Left kidney (tissue), 1 donor: ENCODE measurements at regions not wholly inside any gene's neighbourhood (a gene's known extent, or its start where the extent isn't known, plus 50 kb on each side); places are given as distances from the start of the nearest gene placed in this dataset.
"Not testable (repeated sequence)": the region's sequence is repeated elsewhere in the genome, so short reads cannot be mapped to it uniquely, and the experiment has no call there.

Experiments
- DNase-seq: peaks from one replicate; pipeline ENCODE4 v3.0.0-alpha.2; 2013

DNA sequence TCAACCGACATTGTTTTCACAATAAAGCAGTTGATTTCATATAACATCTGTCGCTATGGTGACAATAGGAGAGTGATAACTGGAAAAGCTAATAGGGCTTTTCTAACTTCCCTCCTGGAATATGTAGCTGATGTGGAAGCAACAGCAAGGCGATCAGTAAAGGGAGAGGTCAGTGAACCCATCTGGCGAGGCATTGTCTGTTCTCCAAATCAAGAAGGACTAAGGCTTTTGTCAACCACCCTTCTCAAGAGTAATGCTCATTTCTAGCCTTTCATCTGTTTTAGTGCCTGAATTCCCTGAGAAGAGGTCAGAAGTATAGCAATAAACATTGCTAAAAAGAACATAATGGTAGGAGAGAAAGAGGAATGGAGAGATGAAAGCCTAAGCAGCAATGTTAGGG lies 201.3 kb downstream of the AKAP7 start:
- no peak for DNase-seq

DNA sequence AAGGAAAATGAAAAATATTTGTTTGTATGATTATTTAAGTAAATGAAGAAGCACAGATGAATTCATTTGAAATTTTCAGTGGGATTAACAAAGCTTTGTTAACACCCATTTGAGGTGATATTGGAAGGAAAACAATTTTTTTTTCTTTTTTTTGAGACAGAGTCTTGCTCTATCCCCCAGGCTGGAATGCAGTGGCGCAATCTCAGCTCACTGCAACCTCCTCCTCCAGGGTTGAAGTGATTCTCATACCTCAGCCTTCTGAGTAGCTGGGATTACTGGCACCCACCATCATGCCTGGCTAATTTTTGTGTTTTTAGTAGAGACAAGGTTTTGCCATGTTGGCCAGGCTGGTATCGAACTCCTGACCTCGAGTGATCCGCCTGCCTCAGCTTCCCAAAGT lies 211.6 kb downstream of the AKAP7 start:
- DNase-seq = not testable (repeated sequence)

DNA sequence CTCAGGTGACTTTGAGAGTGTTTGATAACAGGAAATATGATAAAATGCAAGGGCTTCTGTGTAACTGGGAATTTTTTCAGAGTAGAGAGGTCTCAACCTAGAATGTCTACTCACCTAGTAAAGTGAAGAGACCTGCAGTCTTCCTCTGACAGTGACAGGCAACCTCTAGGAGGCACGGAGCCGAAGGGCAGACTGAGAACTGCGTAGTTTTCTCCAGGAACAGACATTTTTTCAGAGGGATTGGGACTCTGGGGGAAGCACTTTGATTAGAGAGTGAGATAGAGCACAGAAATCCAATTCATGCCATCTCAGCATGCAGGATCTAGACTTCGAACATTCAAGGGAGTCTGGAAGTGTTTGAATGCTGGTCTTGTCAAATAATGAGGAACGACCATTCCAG lies 213.3 kb downstream of the AKAP7 start:
- DNase-seq = no peak

DNA sequence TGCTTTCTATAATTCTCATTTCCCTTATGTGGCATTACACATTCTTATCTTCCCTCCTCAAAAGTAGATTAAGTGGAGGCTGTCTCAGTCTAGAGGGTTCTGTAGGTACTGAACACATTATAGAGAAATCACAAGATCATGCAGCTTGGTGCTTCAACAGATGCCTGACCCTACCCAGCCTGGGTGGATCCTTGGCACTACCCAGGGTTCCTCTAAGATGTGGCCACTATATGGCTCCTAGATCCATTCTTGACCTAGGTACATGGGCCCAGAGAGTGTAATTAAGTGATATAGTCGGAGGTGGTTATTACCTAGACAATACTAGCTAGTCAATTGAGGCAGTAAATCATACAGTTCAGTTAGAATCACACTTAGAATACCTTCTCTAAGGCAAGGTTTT lies 213.9 kb downstream of the AKAP7 start:
- no peak for DNase-seq

DNA sequence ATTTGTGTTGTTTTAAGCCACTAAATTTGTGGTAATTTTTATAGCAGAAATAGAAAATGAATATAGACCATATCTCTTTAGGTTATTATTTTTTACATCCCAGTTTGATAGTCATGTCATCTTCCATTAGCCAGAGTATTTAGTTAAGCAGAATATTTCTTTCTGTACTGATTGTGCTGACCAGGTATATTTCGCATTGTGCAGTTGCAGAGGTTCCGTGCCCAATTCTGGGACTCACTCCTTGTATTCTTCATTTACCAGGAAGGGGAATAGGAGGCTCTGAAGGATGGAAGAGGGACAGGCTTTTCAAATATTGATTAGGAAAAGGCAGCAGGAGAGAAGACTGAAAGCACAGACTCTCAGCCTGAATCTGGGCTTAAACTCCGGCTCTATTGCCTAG lies 217.8 kb downstream of the AKAP7 start:
- DNase-seq = no peak

DNA sequence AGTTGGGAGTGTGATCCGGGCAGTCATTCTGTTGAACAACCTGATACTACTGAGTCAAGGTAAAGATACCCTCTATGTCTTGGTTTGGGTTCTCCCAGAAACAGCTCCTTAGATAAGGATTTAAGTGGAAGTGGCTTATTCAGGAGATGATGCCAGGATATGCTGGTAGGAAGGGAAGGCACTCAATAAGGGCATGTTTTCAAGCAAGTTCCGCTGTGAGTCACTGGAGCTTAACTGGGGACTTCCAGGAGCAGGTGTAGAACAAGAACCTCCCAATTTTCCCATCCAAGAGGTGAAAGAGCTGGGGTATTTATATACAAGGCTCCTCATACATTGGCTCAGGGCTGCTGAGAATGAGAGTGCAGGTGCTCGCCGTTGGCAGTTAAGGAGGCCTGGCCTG lies 218.6 kb downstream of the AKAP7 start:
- DNase-seq = no peak

DNA sequence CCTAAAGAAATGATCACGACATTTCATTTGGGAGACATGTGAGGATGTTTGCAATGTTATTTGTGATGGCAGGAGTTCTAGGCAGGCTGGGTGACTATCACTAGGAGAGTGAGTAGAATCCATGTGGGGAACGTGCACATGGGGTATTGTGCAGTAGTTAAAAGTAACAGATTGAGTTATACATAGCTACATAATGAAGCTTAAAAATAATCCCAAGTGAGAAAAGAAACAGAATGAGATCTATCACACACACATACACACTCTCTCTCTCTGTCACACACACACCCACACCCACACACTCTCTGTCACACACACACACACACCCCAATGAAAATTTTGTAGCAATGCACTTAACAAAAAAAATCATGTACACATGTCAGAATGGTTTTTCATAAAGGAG lies 218.7 kb upstream of the ARG1 start:
- DNase-seq = no peak

DNA sequence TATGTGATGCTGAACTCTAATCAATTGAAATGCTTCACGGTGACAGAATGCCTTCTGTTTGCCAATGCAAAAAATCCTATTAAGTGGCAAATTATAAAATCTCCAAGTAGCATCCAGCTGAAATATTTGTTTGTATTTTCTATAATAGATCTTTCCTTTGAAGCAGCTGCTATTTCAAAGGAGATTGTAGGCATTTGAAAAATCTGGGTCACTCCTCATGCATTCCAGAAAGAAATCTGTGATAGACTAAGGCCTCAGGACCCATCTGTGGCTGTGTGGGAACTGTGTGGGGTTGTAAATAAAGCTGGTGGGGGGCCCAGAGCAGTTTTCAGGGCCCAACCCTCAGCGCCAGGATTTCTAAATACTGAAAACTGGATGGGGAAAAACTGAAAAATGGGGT lies 216.9 kb upstream of the ARG1 start:
- no peak for DNase-seq

DNA sequence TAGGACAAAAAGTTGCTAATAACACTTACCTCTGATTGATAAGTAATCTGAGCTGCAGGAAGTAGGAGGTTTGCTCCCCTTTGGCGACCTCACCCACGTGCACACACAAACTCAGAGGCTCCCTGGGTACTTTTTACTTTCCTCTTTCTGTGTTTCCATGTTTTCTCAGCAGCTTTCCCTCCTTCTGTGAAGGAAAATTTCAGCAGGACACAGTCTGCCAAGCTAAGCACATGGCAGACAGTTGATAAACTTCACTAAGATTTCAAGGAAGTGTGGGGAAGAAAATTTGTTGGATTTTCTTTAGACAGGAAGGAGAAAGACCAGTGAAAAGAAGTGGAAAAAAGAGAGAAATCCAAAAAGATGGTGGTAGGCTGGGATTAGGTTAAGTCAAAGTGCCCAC lies 215.5 kb upstream of the ARG1 start:
- DNase-seq = no peak

DNA sequence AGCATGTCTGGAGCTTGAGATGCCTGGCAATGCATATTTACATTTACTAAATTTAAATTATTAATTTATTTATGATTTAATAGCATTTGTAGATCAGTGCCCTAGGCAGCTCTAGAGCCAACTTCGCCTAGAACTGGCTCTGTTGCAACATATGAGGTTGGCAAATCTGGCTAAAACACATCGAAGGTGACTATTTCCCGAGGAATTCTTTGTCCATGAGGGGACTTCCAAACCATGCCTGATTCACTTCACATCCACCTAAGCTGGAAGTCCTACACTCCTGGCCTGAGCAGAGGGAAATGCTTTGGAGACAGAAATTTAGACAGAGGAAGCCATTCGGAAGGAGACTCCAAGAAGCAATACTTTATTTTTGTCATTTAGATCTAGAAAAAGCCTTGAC lies 211.0 kb upstream of the ARG1 start:
- no peak for DNase-seq

DNA sequence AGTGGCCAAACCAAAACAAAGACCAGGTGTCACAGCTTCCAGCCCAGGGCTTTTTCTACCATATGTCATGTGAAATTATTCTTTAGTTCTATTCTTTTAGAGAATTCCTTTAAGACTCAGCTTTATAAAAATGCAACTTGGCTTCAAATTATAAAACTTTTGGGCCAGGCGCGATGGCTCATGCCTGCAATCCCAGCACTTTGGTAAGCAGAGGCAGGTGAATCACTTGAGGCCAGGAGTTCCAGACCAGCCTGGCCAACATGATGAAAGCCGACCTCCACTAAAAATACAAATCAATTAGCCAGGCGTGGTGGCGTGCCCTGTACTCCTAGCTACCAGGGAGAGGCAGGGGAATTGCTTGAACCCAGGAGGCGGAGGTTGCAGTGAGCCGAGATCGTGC lies 210.3 kb upstream of the ARG1 start:
- no peak for DNase-seq

DNA sequence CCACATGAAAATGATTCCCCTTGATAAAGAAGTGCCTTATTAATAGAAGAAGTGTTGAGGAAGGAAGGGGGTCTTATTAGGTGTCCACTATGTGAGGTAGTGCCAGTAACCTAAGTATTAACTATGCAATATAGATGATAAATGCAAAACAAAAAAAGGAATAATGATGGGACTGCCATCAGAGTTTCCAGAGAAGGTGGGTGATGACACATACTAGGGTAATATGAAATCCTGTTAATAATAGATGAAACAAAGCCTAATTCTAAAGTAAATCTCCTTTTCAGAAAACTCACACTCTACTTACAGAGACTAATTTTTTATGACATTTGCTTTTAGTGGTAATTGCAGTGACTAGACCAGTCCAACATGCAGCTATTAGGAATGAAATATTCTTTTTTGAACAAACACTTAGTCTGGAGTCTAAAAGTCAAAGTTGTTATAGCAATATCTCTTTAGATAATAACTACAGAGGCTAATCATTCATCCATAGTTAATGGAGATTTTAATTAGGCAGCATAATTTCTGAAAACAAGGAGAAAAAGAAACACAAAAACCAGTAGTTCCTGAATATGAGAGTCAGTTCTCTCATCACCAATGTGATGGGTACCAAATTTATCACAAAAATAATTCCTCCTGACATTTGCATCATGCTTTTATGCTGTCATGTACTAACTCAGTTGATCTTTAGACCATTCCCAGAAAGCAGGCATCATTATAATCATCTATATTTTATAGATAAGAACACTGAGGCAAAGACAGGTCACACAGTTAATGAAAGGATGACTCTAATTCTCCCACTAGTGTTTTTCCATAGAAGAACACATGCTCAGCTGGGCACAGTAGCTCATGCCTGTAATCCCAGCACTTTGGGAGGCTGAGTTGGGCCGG lies 208.8 kb upstream of the ARG1 start:
- DNase-seq = no peak

DNA sequence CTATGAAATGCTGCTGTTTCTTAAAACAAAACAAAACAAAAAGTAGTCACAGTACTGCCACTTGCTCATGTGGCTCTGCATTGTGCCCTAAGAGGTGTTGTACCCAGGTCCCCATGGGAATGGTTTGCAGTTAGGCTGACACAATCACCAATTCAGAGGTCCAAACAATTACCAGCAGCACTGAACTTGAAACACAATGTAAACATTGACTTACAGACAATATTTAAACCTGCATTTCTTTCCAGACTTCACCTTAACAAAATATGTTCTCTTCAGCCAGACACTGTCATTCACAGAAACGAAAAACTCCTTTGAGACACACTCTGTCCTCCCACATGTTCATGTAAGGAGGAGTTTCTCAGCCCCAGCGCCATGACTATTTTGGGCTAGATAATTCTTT lies 206.8 kb upstream of the ARG1 start:
- DNase-seq = no peak

DNA sequence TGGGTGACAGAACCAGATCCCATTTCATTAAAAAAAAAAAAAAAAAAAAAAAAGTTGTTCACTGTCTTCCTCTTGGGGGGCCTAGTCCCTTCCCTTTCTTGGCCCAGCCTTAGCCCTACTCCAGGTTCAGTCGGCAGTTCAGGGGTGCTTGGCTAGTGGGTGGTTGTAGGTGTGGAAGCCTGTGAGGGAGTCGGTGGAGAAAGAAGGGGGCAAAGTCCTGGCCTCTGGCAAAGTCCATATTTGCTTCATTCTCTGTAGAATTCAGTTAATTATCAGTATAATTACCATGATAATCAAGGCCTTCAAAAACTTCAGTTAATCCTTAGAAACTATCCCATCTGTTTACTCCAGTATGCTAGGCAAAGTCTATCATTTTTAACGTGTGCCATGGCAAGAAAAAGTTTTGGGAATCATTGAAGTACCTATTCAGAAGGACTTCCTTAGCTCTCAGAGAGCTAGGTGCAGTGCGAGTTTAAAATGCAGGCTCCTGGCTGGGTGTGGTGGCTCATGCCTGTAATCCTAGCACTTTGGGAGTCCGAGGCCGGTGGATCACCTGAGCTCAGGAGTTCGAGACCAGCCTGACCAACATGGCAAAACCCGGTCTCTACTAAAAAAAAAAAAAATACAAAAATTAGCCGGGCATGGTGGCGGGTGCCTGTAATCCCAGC lies 205.7 kb upstream of the ARG1 start:
- no peak for DNase-seq

DNA sequence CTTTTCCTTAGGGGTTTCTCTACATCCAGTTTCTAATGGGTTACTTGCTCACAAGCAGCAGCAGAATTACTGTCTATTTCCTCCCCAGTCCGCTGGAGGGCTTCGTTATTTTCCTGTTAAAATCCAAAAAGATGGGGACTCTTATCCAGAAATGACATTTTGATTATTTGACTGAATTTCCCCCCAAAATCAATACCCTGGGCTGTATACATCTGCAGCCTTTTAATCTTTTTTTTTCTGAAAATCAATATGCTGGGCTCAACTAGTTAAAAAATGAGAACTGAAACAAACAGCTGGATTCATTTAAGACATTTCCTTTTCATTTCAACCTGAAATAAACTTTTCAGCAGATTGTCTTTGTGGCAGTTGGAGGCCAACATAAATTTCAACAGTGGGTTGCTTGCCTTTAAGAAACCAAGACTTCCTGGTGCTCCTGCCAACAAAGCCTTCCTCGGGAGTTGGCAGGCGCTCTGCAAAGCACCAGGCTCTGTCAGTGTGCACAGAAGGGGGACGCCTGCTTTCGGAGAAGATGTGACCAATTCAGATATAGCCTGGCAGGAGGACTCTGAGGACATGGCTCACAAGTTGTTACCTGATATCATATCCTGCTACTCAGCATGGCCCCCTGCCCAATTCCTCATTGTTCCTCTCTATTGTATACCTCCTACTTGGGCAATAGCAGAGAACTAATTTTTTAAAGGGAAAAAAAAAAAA lies 204.7 kb upstream of the ARG1 start:
- no peak for DNase-seq

DNA sequence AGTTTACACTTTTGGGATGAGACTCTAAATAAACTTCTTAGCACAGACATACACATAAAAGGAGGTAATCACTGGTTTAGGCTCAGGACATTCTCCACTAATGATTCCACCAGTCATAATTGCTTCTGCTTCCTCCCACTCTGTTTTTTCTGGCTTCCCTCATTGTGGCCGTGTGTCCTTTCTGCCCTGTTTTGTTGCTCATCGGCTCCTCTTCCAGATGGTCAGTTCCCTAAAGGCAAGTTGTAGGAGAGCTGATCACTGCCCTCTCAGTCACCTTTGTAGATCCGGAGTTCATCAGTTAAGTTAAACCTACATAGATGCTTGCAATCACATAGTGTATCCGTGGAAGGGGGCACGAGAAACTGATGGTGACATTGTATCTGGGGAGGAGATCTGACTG lies 200.5 kb upstream of the ARG1 start:
- DNase-seq = no peak

DNA sequence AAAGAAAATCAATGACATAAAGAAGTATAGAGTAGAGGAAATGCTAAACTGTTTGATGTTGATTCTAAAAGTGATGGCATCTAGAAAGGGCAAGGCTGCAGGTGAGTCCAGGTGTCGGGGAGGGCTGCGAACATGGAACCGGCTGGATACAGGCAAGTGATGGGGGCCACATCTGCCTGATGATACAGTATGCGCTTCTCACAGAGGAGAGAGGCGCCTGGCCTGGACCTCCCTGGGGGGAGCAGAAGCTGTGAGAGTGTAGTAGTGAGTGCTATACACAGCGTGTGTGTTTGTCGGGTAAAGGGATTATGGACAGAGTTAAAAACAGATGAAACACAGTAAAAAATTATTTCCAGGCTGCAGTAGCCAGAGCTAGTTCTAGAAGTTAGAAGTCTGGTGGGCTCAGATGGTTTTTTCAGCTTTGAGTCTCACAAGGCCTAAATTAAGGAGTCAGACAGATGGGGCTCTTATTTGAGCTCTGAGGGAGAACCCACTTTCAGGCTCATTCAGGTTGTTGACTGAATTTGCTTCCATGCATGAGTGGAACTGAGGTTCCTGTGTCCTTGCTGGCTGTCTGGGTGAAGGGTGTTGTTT lies 195.8 kb upstream of the ARG1 start:
- DNase-seq = no peak

DNA sequence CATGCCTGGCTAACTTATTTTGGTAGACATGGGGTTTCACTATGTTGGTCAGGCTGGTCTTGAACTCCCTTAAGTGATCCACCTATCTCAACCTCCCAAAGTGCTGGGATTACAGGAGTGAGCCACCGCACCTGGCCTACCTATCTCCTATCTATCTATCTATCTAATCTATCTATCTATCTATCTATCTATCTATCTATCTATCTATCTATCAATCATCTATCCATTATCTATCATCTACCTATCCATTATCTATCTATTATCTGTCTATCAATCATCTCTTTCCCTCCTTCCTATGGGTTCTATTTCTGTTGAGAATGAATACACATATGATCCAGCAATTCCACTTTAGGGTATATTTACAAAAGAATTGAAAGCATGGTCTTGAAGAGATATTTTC lies 194.2 kb upstream of the ARG1 start:
- DNase-seq = no peak

DNA sequence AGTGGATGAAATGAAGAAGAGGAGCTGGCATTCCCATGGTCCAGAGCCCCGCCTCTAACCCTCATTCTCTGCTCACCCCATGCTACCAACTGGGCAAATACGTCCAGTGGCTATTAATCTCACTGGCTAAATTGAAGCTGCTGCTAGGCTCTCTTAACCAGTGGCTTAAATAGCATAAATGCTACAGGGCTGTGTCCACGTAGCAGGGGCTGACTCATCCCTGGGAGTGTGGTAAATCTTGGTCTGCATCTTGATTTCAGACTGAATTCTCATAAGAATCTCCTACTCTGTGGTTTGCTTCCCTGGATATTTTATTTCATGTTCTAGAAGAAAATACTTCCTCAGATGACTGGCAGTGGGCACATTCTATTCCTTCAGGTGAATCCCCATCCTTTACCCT lies 193.1 kb upstream of the ARG1 start:
- DNase-seq = no peak

DNA sequence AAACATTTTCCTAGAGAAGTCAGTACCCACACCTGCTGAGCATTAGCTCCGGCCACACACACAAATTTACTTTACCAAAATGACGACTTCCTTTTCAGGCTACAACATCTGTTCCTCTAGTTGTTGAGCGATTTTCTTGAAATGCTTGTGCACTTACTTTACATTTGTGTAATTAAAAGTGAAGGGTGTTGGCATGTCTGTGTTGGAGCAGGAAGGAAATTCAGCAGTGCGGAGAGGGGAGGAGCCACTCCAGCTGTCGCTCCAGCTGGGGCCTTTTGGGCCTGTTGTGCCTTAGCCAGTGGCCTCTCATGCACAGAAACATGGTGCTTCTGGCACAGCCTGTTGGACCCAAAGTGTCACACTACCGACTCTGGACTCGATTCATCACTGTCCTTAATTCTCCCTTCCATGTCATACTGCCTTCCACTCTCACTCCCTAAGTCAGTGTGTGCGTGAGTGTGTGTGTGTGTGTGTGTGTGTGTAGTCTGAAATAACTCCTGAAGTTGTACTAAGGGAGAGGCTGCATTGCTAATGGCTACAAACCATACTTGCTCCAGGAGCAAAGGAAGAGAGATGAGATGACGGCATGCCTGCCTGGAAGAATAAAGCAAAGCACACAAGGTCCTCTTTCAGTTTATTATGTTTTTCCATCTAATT lies 191.8 kb upstream of the ARG1 start:
- no peak for DNase-seq

DNA sequence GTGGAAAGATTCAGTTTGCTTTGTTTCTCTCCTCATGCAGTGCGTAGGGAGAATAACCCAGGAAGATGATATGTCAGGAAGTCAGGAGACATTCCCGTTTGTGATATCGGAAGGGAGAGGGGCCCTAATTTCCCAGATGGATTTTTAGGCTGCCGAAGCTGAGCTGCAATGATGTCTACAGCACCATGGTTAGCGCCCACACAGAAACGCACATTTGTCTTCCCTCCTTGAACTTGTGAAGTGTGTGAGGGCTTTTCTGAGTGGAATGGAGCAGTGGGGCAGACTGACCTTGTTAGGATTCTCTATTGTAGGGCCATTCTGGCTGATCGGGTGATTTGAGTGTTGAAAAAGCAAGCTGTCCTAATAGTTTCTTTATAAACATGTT lies 191.3 kb upstream of the ARG1 start:
- no peak for DNase-seq

DNA sequence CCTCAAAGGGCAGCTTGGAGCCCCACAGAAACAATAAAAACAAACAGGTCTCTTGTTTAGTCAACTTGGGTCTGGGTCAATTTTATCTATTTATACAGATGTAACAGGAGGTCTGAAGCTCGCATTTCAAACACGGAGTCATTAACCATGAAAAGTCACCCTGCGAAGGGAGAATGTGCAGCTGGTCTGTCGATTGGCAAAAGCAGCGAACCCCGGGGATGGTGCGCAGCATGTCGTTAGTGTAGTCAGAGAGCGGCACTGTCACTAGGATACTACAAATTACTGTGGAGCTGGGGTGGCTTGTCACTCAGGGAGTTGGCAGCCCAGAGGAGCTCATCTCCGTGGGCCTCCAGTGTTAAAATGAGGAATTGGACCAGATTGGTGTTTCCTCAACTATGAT lies 190.4 kb upstream of the ARG1 start:
- DNase-seq = no peak
